Transverse colon (tissue), 4 donors: ENCODE measurements at regions not wholly inside any gene's neighbourhood (a gene's known extent, or its start where the extent isn't known, plus 50 kb on each side); places are given as distances from the start of the nearest gene placed in this dataset.

ENCODE experiments used
- DNase-seq: peaks from one replicate; pipeline ENCODE4 v3.0.0-alpha.2; 2019
- H3K27ac ChIP-seq, 4 donors: fragments of 200-600 bp; sonication (generic); 2 replicates each; pipeline ENCODE4 v1.5.1; 2016 to 2018; ENCODE audit warnings: inconsistent platforms in 4 of 4
- H3K27me3 ChIP-seq: fragments of 200-600 bp; sonication (generic); 2 replicates; pipeline ENCODE4 v1.5.1; 2017; ENCODE audit warnings: inconsistent platforms
- H3K36me3 ChIP-seq, 4 donors: fragments of 200-600 bp; sonication (generic); 2 replicates each; pipeline ENCODE4 v1.5.1; 2017 to 2019; ENCODE audit warnings: inconsistent platforms in 4 of 4
- H3K4me1 ChIP-seq, 4 donors: fragments of 200-600 bp; sonication (generic); 2 replicates each; pipeline ENCODE4 v1.5.1; 2017 to 2020; ENCODE audit warnings: inconsistent platforms in 4 of 4
- H3K4me3 ChIP-seq, 4 donors: fragments of 200-600 bp; sonication (generic); 1 replicate in 1 of 4; 2 replicates in 3 of 4; pipeline versions ENCODE4 v1.5.1 to v1.6.1; 2017 to 2019; ENCODE audit warnings: inconsistent platforms in 4 of 4
- H3K9me3 ChIP-seq, 2 donors: fragments of 200-600 bp; sonication (generic); 2 replicates each; pipeline ENCODE4 v1.5.1; 2017 to 2019; ENCODE audit warnings: inconsistent platforms in 2 of 2
- CTCF ChIP-seq, 5 experiments: fragments of 200-600 bp in 3 of 5; fragments of 450-650 bp in 2 of 5; sonication (generic) in 3 of 5; IDR thresholded peaks; 1 replicate in 2 of 5; 2 replicates in 3 of 5; pipeline ENCODE4 v1.5.1; 2016 to 2017; ENCODE audit warnings: antibody characterized with exemption in 5 of 5, inconsistent platforms in 3 of 5, mild to moderate bottlenecking in 2 of 5, moderate library complexity in 1 of 5
- EP300 ChIP-seq: sonication (generic); formaldehyde crosslinking; IDR thresholded peaks from one replicate; pipeline ENCODE4 v1.6.1; 2017; ENCODE audit warnings: antibody characterized with exemption, low read depth
- POLR2A ChIP-seq: fragments of 450-650 bp; IDR thresholded peaks from one replicate; pipeline ENCODE4 v1.6.1; 2016; ENCODE audit warnings: antibody characterized with exemption, mild to moderate bottlenecking, moderate library complexity
- POLR2AphosphoS5 ChIP-seq, 3 donors: sonication (generic); formaldehyde crosslinking; IDR thresholded peaks; one replicate each; pipeline ENCODE4 v1.6.1; 2016; ENCODE audit warnings: antibody characterized with exemption in 3 of 3
- WGBS, 2 donors: methylation state at CpG; one replicate each; pipeline ENCODE4 v1.1.5; 2018; ENCODE audit warnings: low coverage in 1 of 2; 5-methylcytosine and 5-hydroxymethylcytosine counted together
- in situ Hi-C, 4 donors: fragments of 200-750 bp; cut with MboI; loops; one replicate each; pipeline versions ENCODE4 v1.15.0 to v1.15.1; 2017; ENCODE audit warnings: low sequenced_read_pairs in 3 of 4, low pct_ligation_motif_present in 1 of 4, low pct_unique_long_range_greater_than_20kb in 1 of 4
- intact Hi-C: fragments of 100-400 bp; cut with DNase I; formaldehyde crosslinking; loops from one replicate; pipeline ENCODE4 v1.15.1; 2023; ENCODE audit warnings: low total_unique reads

GRCh38 chr9:29060041-29060440, 1486.8 kb upstream of the C9orf72 start:
- no peak for DNase-seq
- in situ Hi-C loops: no loop called here
- Histone ChIP-seq H3K4me3 (no peak overlapping the region), H3K27me3 (no peaks in the 10 kb centered on the region), H3K36me3 (no peaks in the 10 kb centered on the region), H3K4me1 (no peaks in the 10 kb centered on the region), H3K27ac (no peak overlapping the region), H3K9me3 (no peaks in the 10 kb centered on the region)
- intact Hi-C loops: no loop called here
- 29 to 35% methylated on average over 1 of the region's 1 CpG for WGBS, 2 donors
- TF ChIP-seq POLR2A (no peak), CTCF (IDR thresholded peaks at IDR 0.05) (no peak), POLR2AphosphoS5 (IDR thresholded peaks at IDR 0.05) (no peak), EP300 (no peak)

GRCh38 chr9:29062446-29062845, 1489.2 kb upstream of the C9orf72 start:
- in situ Hi-C loops: no loop called here
- H3K27me3 ChIP-seq: no peaks in the 10 kb centered on the region
- no peaks in the 10 kb centered on the region for H3K4me1 ChIP-seq
- TF ChIP-seq POLR2A (no peak), POLR2AphosphoS5 (IDR thresholded peaks at IDR 0.05) (no peak), EP300 (no peak), CTCF (IDR thresholded peaks at IDR 0.05) (no peak)
- no peak overlapping the region for H3K27ac ChIP-seq
- no peak for DNase-seq
- WGBS, 2 donors: 29 to 43% methylated on average over 1 of the region's 1 CpG
- H3K9me3 ChIP-seq: no peaks in the 10 kb centered on the region
- intact Hi-C loops: no loop called here
- H3K36me3 ChIP-seq: no peaks in the 10 kb centered on the region
- H3K4me3 ChIP-seq: no peak overlapping the region

GRCh38 chr9:29063031-29063430, 1489.8 kb upstream of the C9orf72 start:
- in situ Hi-C loops: no loop called here
- Histone ChIP-seq H3K4me3 (no peak overlapping the region), H3K27me3 (no peaks in the 10 kb centered on the region), H3K27ac (no peak overlapping the region), H3K36me3 (no peaks in the 10 kb centered on the region), H3K4me1 (no peaks in the 10 kb centered on the region), H3K9me3 (no peaks in the 10 kb centered on the region)
- WGBS, 2 donors: 38 to 45% methylated on average over 1 of the region's 1 CpG
- DNase-seq: no peak
- intact Hi-C loops: no loop called here
- TF ChIP-seq POLR2AphosphoS5 (IDR thresholded peaks at IDR 0.05) (no peak), EP300 (no peak), CTCF (IDR thresholded peaks at IDR 0.05) (no peak), POLR2A (no peak)

GRCh38 chr9:29066141-29066640, 1492.9 kb upstream of the C9orf72 start:
- TF ChIP-seq POLR2A: no peak
- TF ChIP-seq POLR2AphosphoS5 (IDR thresholded peaks at IDR 0.05): no peak
- no peak for TF ChIP-seq EP300
- TF ChIP-seq CTCF (IDR thresholded peaks at IDR 0.05): no peak
- H3K4me3 ChIP-seq: no peak overlapping the region
- DNase-seq: no peak
- intact Hi-C loops: no loop called here
- in situ Hi-C loops: no loop called here
- H3K9me3 ChIP-seq: no peaks in the 10 kb centered on the region
- H3K27me3 ChIP-seq: no peaks in the 10 kb centered on the region
- no peaks in the 10 kb centered on the region for H3K36me3 ChIP-seq
- WGBS, 2 donors: 82 to 83% methylated on average over 3 of the region's 3 CpGs
- H3K27ac ChIP-seq: no peak overlapping the region
- no peaks in the 10 kb centered on the region for H3K4me1 ChIP-seq
